Loucy (cell line): ENCODE measurements at regions not wholly inside any gene's neighbourhood (a gene's known extent, or its start where the extent isn't known, plus 50 kb on each side); places are given as distances from the start of the nearest gene placed in this dataset.

Experiments used
- CTCF ChIP-seq: fragments of 200-600 bp; sonication (generic); conservative IDR thresholded peaks from 2 replicates; pipeline ENCODE4 v1.5.1; 2014; ENCODE audit warnings: mild to moderate bottlenecking, antibody characterized with exemption, low read length
- EZH2phosphoT487 ChIP-seq: fragments of 200-600 bp; IDR thresholded peaks from 2 replicates; pipeline ENCODE4 v1.6.1; 2018; ENCODE audit warnings: antibody characterized with exemption, mild to moderate bottlenecking, moderate library complexity, borderline replicate concordance

- TF ChIP-seq CTCF (no peak), EZH2phosphoT487 (no peak)
These were observed 436.0 kb upstream of the TPM1 start for GRCh38 chr15:62606376-62607113.
